MV-4-11 (cell line): ENCODE measurements at regions not wholly inside any gene's neighbourhood (a gene's known extent, or its start where the extent isn't known, plus 50 kb on each side); places are given as distances from the start of the nearest gene placed in this dataset.
A peak's percentile ranks its signal among the peaks of the same experiment; 100 is the strongest.
"Not testable (repeated sequence)": the region's sequence is repeated elsewhere in the genome, so short reads cannot be mapped to it uniquely, and the experiment has no call there.

Experiments used
- DNase-seq: peaks from one replicate; lab custom pipeline; 2025; lab: John Stamatoyannopoulos, UW

DNA sequence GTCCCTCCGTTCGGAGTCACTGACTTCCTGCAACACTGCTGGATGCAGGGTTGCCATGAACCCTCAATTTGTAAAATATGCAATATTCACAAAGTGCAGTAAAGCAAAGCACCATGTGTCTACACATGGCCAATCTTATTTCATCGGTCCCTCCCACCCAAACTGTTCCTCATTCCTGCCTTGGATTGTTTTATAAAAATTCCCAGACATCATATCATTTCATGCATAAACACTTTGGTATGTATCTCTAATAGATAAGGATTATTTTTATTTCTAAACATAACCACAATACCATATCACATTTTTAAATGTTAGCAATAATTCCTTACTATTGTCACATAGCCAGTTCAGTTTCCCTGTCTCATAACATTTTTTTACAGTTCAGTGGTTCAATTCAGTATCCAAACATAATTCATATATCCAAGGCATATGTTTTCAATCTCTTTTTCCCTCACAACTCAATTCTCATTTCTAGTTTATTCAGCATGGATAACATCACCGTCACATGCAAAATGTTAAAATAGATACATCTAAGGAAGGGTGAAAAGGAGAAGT lies 82.0 kb upstream of the PCAT7 start:
- no peak for DNase-seq

GRCh38 chr9:94478755-94479730 lies 75.8 kb upstream of the PCAT7 start:
- DNase-seq = no peak

- no peak for DNase-seq
Observed at GRCh38 chr9:94479757-94480156, 75.1 kb upstream of the PCAT7 start.

- DNase-seq = no peak
Observed at GRCh38 chr9:94480205-94480604, 74.7 kb upstream of the PCAT7 start.

- no peak for DNase-seq
Observed at GRCh38 chr9:94482110-94482509, 72.8 kb upstream of the PCAT7 start.

- peak; percentile 4 for DNase-seq
Observed at GRCh38 chr9:94490465-94490864, 64.4 kb upstream of the PCAT7 start.

DNA sequence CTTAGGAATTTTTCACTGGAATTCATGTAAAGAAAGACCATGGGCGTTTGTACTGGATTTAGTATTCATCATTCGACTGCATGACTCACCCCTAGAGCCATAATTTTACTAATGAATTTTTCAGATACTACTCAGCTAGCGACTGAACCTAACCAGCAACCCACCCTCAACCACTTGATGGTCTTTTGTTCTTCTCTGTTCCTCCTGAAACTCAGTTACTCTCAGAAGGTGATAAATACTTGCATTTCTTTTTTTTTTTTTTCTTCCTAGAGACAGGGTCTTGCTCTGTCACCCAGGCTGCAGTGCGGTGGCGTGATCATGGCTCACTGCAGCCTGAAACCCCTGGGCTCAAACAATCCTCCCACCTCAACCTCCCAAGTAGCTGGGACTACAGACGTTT lies 62.8 kb upstream of the PCAT7 start:
- not testable (repeated sequence) for DNase-seq

DNA sequence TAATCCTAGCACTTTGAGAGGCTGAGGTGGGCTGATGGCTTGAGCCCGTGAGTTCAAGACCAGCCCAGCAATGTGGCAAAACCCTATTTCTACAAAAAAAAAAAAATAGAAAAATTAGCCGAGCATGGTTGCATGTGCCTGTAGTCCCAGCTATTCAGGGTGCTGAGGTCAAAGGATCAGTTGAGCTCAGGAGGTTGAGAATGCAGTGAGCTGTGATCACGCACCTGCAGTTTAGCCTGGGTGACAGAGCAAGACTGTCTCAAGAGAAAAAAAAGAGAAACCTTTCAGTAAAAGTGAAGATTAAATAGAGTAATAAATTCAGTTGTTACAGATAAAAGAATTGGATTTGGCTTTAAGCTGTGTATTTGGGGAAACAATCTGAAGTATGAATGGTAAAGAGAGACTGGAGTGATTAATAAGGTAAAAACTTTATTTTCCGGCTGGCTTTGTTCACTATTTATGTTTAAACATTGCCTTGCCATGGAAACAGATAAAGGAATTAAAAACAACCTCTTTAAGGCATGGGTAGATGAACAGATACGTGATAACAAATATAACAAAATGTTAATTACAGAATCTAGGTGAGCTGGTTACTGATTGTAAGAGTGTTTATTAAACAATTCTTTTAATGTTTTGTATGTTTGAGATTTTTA lies 56.0 kb upstream of the PCAT7 start:
- DNase-seq = no peak

- no peak for DNase-seq
Observed at GRCh38 chr9:94504358-94504757, 50.5 kb upstream of the PCAT7 start.
